Pancreas (tissue), 10 donors: ENCODE measurements at regions not wholly inside any gene's neighbourhood (a gene's known extent, or its start where the extent isn't known, plus 50 kb on each side); places are given as distances from the start of the nearest gene placed in this dataset.

Experiments
- ATAC-seq, 4 donors: fragments of 200-7000 bp; cut with Tn5 transposase; one replicate each; pipeline versions ENCODE4 v1.8.0 to v1.9.1; 2020; ENCODE audit warnings: mild to moderate bottlenecking in 4 of 4, moderate library complexity in 4 of 4
- DNase-seq, 6 donors: peaks; one replicate each; pipeline ENCODE4 v3.0.0-alpha.2; 2020
- FAIRE-seq: peaks from 2 replicates; lab custom pipeline; 2012; peaks lifted over from hg19 to GRCh38; lab: Jason Lieb, UNC
- H3K27ac ChIP-seq, 4 donors: fragments of 200-600 bp; sonication (generic); 1 replicate in 3 of 4; 2 replicates in 1 of 4; pipeline versions ENCODE4 v1.5.0 to v1.8.0; 2020
- H3K27me3 ChIP-seq, 4 donors: fragments of 200-600 bp; one replicate each; pipeline ENCODE4 v1.8.0; 2021
- H3K36me3 ChIP-seq, 3 donors: fragments of 200-600 bp; sonication (generic) in 1 of 3; one replicate each; pipeline versions ENCODE4 v1.5.0 to v1.8.0; 2020 to 2021
- H3K4me1 ChIP-seq, 3 donors: fragments of 200-600 bp; one replicate each; pipeline ENCODE4 v1.8.0; 2021
- H3K4me3 ChIP-seq, 4 donors: fragments of 200-600 bp; sonication (generic) in 2 of 4; one replicate each; pipeline versions ENCODE4 v1.5.0 to v1.8.0; 2020 to 2021
- H3K9me3 ChIP-seq, 4 donors: fragments of 200-600 bp; one replicate each; pipeline ENCODE4 v1.8.0; 2021
- CTCF ChIP-seq, 4 donors: fragments of 200-600 bp; sonication (generic) in 3 of 4; IDR thresholded peaks; one replicate each; pipeline versions ENCODE4 v1.5.0 to v1.8.0; 2021; ENCODE audit warnings: antibody characterized with exemption in 4 of 4
- WGBS, 2 donors: extraction: QIAGEN DNeasy Blood & Tissue Kit; methylation state at CpG; one replicate each; pipeline ENCODE4 v1.1.7; 2013; 5-methylcytosine and 5-hydroxymethylcytosine counted together
- intact Hi-C, 3 donors: fragments of 100-400 bp; cut with DNase I; formaldehyde crosslinking; loops; one replicate each; pipeline versions ENCODE4 v1.11.1 to v1.14.2; 2022
- donor health status: healthy with polysubstance abuse.
- donor health status: DM: no; HTN: no; CAD: no; lungs with moderate emphysema.
- donor health status: DM: no; HTN: no; CAD: no.
- donor health status: control.
- donor health status: control.
- donor health status: Bipolar disorder and iron deficiency.
- donor health status: DM: yes; HTN: yes; CAD: no.
- donor health status: DM: no; HTN: no; CAD: no.
- donor health status: DM: no; HTN: no; CAD: no.
- donor health status: DM: yes; HTN: yes; CAD: no.

- ATAC-seq, result peak; percentile 70 to 88 (median 80)
- no peak for TF ChIP-seq CTCF (IDR thresholded peaks at IDR 0.05)
- H3K36me3 ChIP-seq, result no peaks in the 10 kb centered on the region
- no peaks in the 10 kb centered on the region for H3K27me3 ChIP-seq
- FAIRE-seq, result no peak
- WGBS, 2 donors, result 36 to 43% methylated on average over 10 of the region's 10 CpGs
- no peaks in the 10 kb centered on the region for H3K9me3 ChIP-seq
- no peaks in the 10 kb centered on the region for H3K4me1 ChIP-seq
- H3K27ac ChIP-seq, result no peak overlapping the region
- no peak overlapping the region for H3K4me3 ChIP-seq
- intact Hi-C loops, result no loop called here
- DNase-seq, result peak in 4 of 6 donors; percentile 10 to 54 (median 24)
These were observed 68.0 kb upstream of the ZNF438 start for GRCh38 chr10:31099664-31100063.

DNA sequence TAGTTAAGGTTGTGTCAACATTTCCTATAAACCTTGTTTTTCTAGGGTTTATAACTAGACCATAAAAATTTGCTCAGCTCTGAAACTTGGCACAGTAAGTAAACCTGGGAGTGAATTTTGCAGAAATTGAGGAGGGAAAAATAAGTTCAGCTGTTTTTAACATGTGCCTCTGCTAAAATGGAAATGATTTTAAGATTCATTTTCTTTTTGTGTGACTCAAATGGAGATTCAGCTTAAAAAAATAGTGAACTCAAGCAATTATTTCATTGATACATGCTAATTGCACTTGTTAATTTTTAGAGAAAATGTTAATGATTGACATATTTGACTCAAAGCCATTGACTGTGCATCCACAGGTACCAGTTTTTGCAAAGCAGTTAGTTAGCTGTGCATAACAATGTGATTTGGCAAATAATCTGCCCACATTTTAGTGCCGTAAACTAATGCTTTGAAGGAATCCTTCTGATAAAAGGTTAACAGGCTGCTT lies 68.5 kb upstream of the ZNF438 start:
- 61 to 65% methylated on average over 1 of the region's 1 CpG for WGBS, 2 donors

DNA sequence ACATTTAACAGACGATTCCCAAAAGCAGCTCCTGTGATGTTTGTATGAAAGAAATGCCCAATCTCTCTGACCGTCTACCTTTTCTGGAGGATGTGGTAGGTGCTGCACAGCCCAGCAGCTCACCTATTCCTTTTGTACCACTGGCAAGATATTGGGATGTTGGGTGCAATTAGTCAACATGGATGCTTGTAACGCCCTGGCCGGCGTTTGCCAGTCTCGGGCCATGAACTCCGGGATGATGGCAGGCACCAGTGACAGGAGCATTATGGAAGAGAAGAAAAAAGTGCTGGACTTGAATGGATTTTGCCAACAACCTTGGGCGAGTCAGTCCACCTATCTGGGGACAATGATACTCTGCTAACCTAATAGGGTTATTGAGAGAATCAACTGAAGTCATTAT lies 69.0 kb upstream of the ZNF438 start:
- no peak for FAIRE-seq
- H3K36me3 ChIP-seq, result no peaks in the 10 kb centered on the region
- no peaks in the 10 kb centered on the region for H3K9me3 ChIP-seq
- 78 to 79% methylated on average over 8 of the region's 8 CpGs for WGBS, 2 donors
- no peak for ATAC-seq
- no peak for DNase-seq
- intact Hi-C loops, result no loop called here
- peak overlapping the region in 2 of 4 donors; percentile 17 to 30 for H3K27ac ChIP-seq
- H3K4me1 ChIP-seq, result no peaks in the 10 kb centered on the region
- H3K4me3 ChIP-seq, result no peak overlapping the region
- no peaks in the 10 kb centered on the region for H3K27me3 ChIP-seq
- no peak for TF ChIP-seq CTCF (IDR thresholded peaks at IDR 0.05)

More for the DNA sequence above, 68.5 kb upstream of the ZNF438 start:
- intact Hi-C loops, result no loop called here
- DNase-seq, result no peak
- FAIRE-seq, result no peak
- no peak for ATAC-seq
- H3K36me3 ChIP-seq, result no peaks in the 10 kb centered on the region
- no peak overlapping the region for H3K27ac ChIP-seq
- H3K4me1 ChIP-seq, result no peaks in the 10 kb centered on the region
- H3K9me3 ChIP-seq, result no peaks in the 10 kb centered on the region
- no peak for TF ChIP-seq CTCF (IDR thresholded peaks at IDR 0.05)
- no peak overlapping the region for H3K4me3 ChIP-seq
- H3K27me3 ChIP-seq, result no peaks in the 10 kb centered on the region

GRCh38 chr10:31101123-31101522 lies 69.5 kb upstream of the ZNF438 start:
- intact Hi-C loops, result no loop called here
- H3K27me3 ChIP-seq, result no peaks in the 10 kb centered on the region
- H3K36me3 ChIP-seq, result no peaks in the 10 kb centered on the region
- no peak overlapping the region for H3K4me3 ChIP-seq
- no peaks in the 10 kb centered on the region for H3K4me1 ChIP-seq
- ATAC-seq, result peak in 3 of 4 donors; percentile 60 to 87 (median 86)
- no peaks in the 10 kb centered on the region for H3K9me3 ChIP-seq
- H3K27ac ChIP-seq, result peak overlapping the region in 2 of 4 donors; percentile 17 to 30
- FAIRE-seq, result no peak
- no peak for TF ChIP-seq CTCF (IDR thresholded peaks at IDR 0.05)
- DNase-seq, result peak in 1 of 6 donors; percentile 25
- 49 to 67% methylated on average over 4 of the region's 4 CpGs for WGBS, 2 donors

DNA sequence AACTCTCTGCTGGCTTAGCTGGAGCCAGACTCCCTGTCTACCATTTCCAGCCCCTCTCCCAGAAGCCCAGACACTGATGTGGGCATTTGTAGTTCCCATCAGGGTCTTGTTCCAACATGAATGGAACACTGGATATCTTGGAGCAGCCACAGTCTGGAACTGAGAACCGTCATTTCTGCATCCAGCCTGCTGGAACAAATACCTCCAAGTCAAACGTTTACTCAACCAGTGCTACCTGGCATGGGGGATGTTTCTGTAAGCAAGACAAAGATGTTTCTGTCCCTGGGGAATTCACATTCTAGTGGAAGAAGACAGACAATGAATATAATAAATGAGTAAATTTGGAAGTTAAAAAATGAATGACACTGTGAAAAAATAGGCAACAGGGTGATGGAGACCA lies 70.8 kb upstream of the ZNF438 start:
- 23 to 37% methylated on average over 2 of the region's 2 CpGs for WGBS, 2 donors
- ATAC-seq (no peak), FAIRE-seq (no peak), DNase-seq (no peak)
- Histone ChIP-seq H3K9me3 (no peaks in the 10 kb centered on the region), H3K4me3 (no peak overlapping the region), H3K36me3 (no peaks in the 10 kb centered on the region), H3K4me1 (no peaks in the 10 kb centered on the region), H3K27me3 (no peaks in the 10 kb centered on the region), H3K27ac (no peak overlapping the region)
- no peak for TF ChIP-seq CTCF (IDR thresholded peaks at IDR 0.05)
- intact Hi-C loops, result no loop called here
